Brain microvascular endothelial cell (primary cell): ENCODE measurements at regions not wholly inside any gene's neighbourhood (a gene's known extent, or its start where the extent isn't known, plus 50 kb on each side); places are given as distances from the start of the nearest gene placed in this dataset.

Source experiments
- DNase-seq: peaks from one replicate; pipeline ENCODE4 v3.0.0-alpha.2; 2020
- H3K27ac ChIP-seq: fragments of 250-450 bp; sonication (Bioruptor Pico); 2 replicates; pipeline ENCODE4 v1.5.1; 2020; ENCODE audit warnings: mild to moderate bottlenecking, moderate library complexity
- H3K27me3 ChIP-seq: fragments of 250-450 bp; sonication (Bioruptor Pico); replicated peaks from 2 replicates; pipeline ENCODE4 v1.5.1; 2020; ENCODE audit warnings: mild to moderate bottlenecking
- H3K36me3 ChIP-seq: fragments of 250-450 bp; sonication (Bioruptor Pico); replicated peaks from 2 replicates; pipeline ENCODE4 v1.5.1; 2020; ENCODE audit warnings: mild to moderate bottlenecking
- H3K4me3 ChIP-seq: 2 replicates; pipeline ENCODE4 v1.5.1; 2011; ENCODE audit warnings: low read depth, mild to moderate bottlenecking, control low read depth, low read length, moderate library complexity
- in situ Hi-C: cut with HindIII; loops from 2 replicates; pipeline ENCODE4 v1.10.0; 2017; ENCODE audit warnings: low sequenced_read_pairs, low pct_ligation_motif_present
- TF ChIP-seq, protein P1 (sequence below): IDR thresholded peaks from 2 replicates; pipeline ENCODE4 v1.5.1; 2011; ENCODE audit warnings: low read depth, mild to moderate bottlenecking, moderate library complexity, low read length, control low read depth, inconsistent platforms; ENCODE audit errors: missing control alignments

DNA sequence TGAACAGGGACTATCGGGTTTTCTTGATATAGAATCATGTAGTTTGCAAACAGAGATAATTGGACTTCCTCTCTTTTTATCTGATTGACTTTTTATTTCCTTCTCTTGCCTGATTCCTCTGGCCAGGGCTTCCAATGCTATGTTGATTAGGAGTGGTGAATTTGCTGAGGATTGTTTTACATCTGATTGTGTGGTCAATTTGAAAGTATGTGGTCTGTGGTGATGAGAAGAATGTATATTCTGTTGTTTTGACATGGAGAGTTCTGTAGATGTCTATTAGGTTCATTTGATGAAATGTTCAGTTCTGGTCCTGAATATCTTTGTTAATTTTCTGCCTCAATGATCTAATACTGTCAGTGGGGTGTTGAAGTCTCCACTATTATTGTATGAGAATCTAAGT is 713.2 kb upstream of the CCDC179 start:
- H3K27me3 ChIP-seq = no peaks in the 10 kb centered on the region
- TF ChIP-seq, protein P1, sequence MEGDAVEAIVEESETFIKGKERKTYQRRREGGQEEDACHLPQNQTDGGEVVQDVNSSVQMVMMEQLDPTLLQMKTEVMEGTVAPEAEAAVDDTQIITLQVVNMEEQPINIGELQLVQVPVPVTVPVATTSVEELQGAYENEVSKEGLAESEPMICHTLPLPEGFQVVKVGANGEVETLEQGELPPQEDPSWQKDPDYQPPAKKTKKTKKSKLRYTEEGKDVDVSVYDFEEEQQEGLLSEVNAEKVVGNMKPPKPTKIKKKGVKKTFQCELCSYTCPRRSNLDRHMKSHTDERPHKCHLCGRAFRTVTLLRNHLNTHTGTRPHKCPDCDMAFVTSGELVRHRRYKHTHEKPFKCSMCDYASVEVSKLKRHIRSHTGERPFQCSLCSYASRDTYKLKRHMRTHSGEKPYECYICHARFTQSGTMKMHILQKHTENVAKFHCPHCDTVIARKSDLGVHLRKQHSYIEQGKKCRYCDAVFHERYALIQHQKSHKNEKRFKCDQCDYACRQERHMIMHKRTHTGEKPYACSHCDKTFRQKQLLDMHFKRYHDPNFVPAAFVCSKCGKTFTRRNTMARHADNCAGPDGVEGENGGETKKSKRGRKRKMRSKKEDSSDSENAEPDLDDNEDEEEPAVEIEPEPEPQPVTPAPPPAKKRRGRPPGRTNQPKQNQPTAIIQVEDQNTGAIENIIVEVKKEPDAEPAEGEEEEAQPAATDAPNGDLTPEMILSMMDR = no peak
- peak; percentile 14 for DNase-seq
- no peak overlapping the region for H3K4me3 ChIP-seq
- in situ Hi-C loops = no loop called here
- H3K36me3 ChIP-seq = no peaks in the 10 kb centered on the region
- H3K27ac ChIP-seq = no peak overlapping the region

GRCh38 chr11:23574149-23574548 is 713.9 kb upstream of the CCDC179 start:
- no peak overlapping the region for H3K27ac ChIP-seq
- H3K4me3 ChIP-seq = no peak overlapping the region
- no peaks in the 10 kb centered on the region for H3K36me3 ChIP-seq
- H3K27me3 ChIP-seq = no peaks in the 10 kb centered on the region
- TF ChIP-seq, protein P1 = no peak
- DNase-seq = no peak
- in situ Hi-C loops = no loop called here

DNA sequence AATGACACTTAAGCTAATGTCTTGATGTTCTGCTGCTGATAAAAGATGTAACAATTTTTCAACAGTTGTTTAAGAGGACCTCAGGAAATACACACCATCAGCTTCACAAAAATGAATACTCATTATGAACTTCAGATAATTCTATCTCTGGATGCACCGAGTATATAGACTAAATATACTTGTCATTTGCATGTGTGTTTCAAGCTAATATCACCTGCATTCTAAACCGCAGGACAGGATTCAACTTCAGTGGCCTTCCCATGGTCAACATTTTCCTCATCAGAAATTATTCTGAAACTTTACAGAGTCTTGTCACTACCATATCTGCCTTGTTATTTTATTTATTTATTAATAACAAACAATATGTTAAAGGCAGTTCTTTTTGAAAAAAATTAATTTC is 717.0 kb upstream of the CCDC179 start:
- H3K27me3 ChIP-seq = no peaks in the 10 kb centered on the region
- no peaks in the 10 kb centered on the region for H3K36me3 ChIP-seq
- H3K27ac ChIP-seq = no peak overlapping the region
- no peak overlapping the region for H3K4me3 ChIP-seq
- no peak for DNase-seq
- TF ChIP-seq, protein P1 = no peak
- in situ Hi-C loops = no loop called here

DNA sequence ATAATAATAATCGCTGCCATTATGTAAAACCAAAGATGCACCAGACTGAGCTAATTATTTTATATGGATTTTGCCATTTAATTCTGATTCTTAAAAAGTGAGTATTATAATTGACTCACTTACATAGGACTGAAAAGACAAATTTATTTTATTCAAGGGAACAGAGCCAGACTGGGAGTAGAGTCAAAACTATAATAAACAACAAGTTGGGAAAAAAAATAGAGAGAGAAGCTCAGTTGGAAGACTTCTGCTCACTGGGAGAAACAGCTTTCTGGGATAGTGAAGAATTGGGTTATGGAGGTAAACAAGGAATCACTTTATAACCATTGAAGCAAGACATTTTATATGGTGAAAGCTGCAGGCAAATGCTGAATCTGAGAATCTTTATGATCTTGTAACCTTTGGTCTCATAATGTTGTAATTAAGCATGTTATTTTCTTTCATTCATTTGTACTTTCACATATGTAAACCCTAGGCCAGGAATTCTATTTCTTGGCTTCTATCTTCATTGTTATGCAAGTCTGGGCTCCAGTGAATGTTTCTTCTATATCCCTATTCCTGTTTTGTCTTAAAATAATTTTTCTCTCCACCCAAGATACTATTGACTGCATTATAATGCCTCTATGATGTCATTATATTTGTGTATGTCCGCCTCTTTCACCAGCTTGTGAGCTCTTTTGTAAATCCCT is 725.3 kb upstream of the CCDC179 start:
- H3K27ac ChIP-seq = no peak overlapping the region
- no peaks in the 10 kb centered on the region for H3K27me3 ChIP-seq
- TF ChIP-seq, protein P1 = no peak
- in situ Hi-C loops = no loop called here
- no peak overlapping the region for H3K4me3 ChIP-seq
- no peaks in the 10 kb centered on the region for H3K36me3 ChIP-seq
- DNase-seq = no peak

- Histone ChIP-seq H3K27me3 (no peaks in the 10 kb centered on the region), H3K4me3 (no peak overlapping the region), H3K27ac (no peak overlapping the region), H3K36me3 (no peaks in the 10 kb centered on the region)
- DNase-seq = no peak
- in situ Hi-C loops = no loop called here
- TF ChIP-seq, protein P1 = no peak
Measured at GRCh38 chr11:23586173-23586572, 725.9 kb upstream of the CCDC179 start.

GRCh38 chr11:23590596-23591308 is 730.5 kb upstream of the CCDC179 start:
- TF ChIP-seq, protein P1 = no peak
- in situ Hi-C loops = no loop called here
- no peak overlapping the region for H3K27ac ChIP-seq
- DNase-seq = no peak
- H3K27me3 ChIP-seq = no peaks in the 10 kb centered on the region
- no peaks in the 10 kb centered on the region for H3K36me3 ChIP-seq
- H3K4me3 ChIP-seq = no peak overlapping the region
